GM18858 (cell line): ENCODE measurements at regions not wholly inside any gene's neighbourhood (a gene's known extent, or its start where the extent isn't known, plus 50 kb on each side); places are given as distances from the start of the nearest gene placed in this dataset.

Source experiments
- ATAC-seq: cut with Tn5 transposase; IDR thresholded peaks from one replicate; pipeline ENCODE4 v1.9.1; 2021; ENCODE audit not compliant: unreplicated experiment

DNA sequence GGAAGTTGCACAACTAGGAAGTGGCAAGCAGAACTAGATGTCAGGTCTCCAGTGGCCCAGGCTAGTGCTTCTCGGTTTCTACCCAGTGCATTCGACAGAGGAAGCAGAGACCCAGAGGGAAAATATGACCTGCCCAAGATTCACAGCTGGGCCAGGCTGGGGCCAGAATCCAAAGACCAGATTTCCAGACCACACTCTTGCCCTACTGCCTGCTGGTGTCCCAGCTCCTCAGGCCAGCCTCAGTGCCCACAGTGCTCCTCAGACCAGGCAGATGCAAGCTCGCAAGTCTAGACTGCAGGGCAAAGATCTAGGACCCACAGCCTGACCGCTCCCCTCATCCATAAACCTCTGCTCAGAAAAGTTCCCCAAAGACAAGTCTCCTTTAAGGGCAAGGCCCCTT lies 262.6 kb downstream of the BUD13 start:
- no peak for ATAC-seq

DNA sequence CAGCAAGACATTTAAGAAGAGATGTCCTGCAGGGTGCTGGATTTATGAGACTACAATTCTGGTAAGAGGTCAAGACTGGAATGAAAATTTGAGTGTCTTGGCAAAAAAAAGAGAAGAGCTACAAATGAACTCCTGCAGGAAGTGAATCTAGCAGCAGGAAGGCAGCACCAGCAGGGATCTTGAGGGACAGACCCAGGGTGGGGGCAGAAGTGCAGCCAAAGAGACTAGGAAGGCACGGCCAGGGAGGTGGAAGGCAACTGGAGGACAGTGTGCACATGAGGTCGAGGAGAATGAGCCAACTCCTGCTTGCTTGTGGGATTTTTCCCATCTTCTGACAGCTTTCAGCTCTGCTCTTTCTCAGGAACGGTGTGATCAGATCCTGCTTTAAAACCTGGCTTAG lies 263.2 kb downstream of the BUD13 start:
- ATAC-seq = no peak

DNA sequence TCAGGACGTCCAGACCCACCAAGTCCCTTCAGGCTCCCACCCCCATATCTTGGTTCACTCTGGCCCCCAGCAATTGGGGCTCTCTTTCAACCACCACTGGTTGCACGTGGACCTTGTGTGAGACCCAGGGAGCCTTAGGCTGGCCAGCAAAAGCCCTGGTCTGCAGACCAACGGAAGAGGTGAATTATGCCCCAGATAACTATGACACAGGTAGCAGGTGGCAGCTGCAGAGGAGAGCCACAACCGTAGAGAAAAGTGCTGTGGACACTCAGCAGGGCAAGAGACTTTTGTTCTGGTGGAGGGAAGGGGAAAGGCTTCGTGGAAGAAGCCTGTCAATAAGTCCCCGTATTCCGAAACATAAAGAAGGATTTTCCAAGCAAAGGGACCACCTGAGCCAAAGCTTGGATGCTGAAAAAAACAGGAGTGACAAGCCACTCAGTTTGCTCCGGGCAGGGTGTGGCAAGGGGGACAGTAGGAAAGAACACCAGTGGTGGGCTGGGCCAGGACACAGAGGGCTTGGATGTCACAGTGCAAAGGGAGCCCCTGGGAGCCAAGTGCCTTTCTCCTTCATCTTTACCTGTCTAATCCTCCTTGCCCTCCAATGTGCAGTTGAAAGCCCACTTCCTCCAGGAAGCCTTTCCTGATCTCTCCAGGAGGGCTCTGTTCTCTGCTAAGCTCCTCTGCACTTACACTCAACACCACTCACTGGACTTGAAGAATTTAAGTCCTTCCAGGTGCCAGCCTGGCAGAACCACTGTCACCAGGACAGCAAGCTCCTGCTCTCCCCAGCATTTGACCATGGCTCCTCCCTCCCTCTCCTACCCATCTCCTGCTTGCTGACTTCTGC lies 264.7 kb downstream of the BUD13 start:
- ATAC-seq = no peak

DNA sequence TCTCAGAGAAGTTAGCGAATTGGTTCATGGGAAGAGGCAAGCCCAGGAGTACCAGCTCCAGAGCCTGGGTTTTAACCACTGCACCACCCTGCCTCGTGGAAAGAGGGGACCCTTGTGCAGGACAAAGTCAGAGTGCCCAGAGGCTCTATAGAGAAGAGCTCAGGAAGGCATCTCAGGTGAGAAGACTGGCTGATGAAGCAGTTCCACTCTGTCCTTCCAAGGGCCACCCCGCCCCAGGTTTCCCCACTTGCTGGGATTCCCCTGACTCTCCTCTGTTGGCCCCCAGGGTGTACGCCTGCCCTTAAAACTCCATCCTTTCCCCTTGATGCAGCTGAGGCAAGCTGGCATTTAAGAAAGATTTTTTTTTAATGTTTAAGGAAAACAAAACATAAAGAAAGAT lies 265.8 kb downstream of the BUD13 start:
- no peak for ATAC-seq

DNA sequence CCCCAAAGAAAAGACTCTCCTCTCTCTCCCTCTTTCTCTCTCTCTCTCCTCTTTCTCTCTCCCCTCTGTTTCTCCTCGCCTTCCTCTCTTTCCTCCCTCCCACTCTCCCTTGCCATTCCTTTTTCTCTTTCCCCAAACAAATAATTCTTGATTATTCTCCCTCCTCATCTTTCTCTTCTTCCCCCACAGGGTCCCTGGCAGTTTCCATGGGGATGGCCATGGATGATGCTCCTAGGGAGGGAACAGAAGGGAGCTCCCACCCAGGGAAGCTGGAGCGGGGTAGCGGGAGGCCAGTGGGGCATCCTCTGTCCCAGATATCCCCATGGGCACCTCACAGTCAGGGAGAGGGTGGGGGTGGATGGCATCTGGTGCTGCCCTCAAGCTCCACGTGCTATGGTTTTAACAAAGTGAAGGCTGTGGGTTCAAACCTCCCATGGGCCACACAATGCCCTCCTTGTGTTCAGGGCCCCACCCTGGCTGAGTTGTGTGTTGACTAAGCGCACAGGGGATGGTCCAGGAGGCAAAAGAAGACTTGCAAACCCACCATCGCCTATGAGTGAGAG lies 266.4 kb downstream of the BUD13 start:
- no peak for ATAC-seq

DNA sequence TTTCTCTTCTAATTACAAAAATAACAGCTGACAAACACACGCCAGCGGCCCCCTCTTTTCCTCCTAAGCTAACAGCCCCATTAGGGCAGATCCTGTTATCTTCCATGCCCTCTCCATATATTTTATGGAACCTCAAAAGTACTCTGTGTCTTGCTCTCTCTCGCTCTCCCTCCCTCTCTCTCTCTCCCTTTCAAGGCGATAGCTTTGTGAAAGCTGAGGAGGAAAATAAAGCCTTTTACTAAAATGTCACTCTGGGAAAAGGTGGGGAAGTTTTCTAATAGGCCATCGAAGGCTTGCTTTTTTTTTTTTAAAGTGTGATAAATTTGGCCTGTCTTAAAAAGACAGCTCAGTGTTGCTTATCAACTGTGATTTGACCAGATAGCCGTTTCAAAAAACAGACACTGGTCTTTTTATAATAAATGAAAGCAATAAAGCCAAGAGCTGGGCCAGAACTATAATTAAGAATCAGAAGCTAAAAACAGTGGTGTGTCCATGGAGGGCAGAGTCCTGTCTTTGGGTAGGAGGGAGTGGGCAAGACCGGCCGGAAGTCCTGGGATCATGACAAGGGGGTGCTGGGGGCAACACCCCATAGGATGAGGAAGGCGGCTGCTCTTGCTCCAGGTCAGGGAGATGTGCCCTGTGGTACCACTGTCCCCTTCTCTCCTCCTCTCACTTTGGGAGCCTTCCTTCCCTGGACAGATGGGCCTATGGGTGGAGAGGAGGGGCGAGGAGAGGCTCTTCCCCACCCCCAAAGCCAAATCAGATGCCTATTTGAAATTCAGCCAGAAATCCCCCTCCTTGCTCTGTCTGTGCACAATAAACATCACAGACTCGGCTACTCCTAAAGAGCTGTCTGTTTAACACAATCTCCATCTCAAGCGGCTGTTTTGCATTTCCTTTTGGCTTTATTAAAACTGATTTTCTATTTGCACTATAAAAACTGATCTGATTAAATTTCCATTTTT lies 267.2 kb downstream of the BUD13 start:
- ATAC-seq = no peak

DNA sequence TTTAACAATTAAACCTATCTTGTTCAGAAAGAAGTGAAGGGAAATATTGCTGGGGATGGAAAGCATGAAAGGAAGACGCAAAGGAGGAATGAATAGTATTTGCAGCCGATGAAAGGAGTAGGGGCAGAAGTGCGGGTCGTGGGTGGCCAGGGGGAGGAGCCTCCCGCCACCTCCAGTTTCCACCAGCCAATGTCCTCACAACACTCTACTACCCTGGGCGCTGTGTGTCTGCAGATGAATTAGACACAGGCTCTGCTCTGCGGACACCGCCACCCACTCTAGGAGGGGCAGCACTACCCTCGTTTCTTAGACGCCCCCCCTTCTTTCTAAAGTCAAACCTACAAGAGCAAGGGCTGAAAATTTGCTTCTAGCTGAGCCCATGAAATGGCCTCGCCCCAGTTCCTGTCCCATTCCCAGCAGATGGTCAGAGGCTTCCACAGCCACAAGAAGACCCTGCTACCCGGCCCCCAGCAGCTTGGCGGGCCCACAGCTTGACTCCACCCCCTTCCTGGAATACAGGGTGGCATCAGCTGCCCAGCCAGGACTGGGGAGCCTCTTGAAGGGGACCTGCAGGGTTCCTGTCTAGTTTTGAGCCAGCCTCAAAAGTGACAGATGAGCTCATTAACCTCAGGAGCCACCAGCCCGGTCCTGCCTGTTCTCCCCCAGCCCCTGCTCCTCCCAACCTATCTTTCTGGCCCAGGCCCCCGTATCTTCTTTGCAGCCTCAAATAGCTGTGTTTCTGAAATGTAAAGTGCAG lies 268.1 kb downstream of the BUD13 start:
- ATAC-seq = no peak

DNA sequence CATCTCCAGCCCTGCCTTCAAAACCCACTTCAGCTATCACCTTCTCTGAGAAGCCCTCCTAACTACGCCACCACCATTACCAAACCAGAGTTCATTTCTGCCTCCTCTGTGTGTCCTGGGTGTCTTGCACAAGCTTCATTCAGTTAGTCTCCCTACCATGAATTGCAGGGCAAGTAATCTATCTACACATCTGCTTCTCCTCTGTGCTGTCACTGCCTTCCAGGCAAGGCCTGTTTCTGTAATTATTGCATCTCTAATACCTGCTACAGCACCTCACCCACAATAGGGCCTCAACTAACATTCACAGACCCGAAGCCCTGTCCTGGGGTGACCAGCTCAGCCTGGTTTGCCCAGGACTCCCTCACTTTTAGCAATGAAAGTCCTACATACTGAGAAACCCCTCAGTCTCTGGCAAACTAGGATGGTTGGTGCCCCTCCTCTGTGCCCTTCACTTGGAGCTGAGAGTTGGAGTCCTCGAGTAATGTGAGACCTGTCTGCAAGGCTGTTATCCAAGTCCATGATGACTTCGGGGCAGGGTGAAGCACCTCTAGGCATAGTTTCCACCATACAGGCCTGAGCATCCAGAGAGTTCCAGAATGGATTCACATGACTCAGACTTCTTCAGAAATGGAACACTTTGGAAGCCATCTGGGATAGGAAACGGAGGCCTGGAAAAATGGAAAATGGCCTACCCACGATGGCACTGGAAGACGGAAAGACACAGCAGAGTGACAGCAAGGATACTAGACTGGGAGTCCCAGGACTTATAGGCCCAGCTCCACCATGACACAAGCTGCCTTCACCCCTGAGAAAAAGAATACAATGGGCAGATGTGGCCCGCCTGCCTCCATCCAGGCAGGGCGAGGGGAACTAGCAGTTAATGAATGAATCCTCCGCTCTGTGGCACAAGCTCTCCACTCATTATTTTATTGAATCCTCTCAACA lies 269.3 kb downstream of the BUD13 start:
- no peak for ATAC-seq

DNA sequence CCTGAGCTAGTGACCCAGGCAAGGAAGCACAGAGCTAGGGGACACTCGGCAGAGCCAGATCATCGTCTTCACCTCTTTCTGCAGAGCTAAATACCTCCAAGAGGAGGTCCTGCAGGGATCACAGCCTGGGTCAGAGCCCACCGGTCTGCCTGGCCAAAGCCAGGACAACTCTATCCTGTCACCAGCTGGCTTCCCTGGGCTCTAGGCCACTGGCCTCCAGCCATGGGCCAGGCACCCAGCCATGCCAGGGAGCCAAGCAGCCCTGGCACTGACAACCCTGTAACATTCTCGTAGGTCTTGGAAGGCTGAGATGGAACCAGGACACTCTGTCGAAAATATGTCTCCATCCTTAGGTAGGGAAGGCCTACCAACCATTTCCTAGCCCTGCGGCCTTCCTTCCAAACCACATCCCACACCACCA lies 270.1 kb downstream of the BUD13 start:
- ATAC-seq = no peak

DNA sequence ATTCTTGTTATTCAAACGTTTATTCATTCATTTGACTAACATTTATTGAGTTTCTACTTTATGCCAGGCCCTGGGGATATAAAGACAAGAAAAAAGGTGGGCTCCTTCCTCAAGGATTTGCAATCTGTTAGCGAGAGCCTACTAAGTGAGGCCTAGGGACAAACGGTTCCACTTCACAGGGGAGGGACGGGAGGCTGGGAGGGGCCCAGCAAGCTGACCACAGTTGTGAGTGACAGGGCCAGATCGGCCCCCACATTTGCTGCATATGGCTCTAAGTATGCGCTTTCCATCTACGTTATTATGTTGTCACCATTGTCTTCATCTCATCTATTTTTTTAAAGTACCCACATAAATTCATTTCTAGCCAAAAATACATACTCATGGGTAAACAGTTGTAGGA lies 271.1 kb downstream of the BUD13 start:
- ATAC-seq = no peak

DNA sequence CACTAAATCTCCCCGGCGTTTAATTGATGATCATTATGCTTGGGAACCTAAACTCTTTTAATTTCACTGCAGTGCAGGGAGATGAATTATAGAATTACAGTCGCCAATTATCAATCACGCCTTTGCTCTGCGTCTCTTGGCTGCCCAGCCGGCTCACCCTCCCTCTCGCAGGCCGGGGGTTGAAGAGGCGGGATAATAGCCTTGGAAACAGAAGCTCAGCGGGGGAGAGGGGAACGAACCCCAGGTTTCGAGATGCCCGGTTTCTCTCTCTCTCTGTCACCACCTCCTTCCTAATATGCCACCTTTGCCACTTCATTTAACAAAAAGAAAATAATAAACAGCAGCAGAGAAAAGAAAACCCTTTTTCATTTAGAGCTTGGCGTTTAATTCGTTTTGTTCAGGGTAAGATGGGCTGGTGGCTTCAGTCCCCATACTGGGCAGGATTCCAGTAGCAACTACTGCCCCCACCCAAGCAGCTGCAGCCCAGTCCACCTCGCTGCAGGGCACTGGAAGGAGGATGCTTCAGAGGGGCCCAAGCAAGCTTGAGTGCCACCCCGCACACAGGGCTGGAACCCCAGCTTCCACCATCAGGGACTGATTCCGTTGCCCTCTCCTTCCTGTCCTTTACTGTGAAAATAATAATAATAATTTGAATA lies 271.7 kb downstream of the BUD13 start:
- ATAC-seq = no peak

DNA sequence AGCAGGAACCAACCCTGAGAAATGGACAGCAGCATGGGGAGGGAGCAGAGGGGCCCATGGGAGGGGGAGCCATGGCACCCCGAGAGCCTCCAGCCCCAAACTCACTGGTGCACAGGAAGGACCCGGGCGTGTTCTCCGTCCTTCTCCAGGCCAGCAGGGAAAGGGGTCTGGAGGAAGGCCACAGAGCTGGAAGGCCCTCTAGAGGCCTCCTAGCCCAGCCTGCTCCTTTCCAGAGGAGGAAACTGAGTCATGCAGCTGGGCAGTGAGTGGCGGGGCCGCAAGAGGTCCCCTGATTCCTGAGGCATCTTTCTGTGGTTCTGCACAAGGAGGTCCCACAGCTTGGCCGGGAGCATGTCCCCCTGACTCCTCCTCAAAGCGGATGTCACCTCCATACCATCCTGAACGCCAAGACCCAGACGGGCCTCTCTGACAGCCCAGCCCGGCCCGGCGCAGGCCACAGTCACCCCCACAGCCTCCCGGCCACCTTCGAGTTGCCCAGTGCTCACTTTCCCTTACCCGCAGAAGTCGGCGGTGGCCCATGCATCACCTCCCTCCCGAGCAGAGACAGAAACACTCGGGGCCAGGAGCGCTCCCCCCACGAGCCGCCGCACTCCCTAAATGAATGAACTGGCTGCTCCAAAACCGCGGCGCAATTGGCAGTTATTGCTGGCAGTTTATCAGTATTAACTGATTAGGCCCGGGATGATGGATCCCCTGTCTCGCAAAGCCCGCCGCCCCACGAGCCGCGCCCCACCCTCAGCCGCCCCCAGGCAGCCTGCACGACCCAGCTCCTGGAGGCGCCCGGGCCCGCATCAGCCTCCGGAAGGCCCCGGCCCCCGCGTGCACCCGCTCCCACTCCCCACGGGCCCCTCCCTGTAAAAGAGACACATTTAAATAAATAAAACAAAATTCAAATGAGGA lies 272.5 kb downstream of the BUD13 start:
- ATAC-seq = no peak

DNA sequence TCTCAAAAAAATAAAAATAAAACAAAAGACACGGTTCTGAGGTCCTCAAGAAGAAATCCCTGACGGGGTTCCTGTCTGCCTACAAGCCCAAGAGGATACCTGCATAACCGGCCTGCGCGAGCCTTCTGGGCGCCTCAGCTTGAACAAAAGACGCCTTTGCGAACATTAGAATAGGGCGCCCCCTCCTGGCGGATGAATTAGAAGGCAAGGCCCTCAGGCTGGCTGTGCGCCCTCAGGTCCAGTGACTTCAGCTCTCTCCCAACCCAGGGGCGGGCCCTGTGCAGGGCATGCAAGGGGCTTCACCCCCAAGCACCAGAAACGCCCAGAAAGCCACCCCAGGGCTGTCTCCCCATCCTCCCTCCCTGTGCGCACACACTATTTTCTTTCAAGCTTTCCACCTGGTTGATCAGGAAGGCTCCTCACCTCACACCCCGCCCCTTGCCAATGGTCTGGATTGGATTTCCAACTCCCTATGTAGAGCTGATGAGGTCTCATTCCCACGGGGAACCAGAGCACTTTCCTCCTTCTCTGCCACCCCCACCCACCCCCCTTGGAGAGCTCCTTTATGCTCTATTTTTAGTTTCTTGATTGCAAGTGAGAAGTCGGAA lies 273.3 kb downstream of the BUD13 start:
- ATAC-seq = no peak

DNA sequence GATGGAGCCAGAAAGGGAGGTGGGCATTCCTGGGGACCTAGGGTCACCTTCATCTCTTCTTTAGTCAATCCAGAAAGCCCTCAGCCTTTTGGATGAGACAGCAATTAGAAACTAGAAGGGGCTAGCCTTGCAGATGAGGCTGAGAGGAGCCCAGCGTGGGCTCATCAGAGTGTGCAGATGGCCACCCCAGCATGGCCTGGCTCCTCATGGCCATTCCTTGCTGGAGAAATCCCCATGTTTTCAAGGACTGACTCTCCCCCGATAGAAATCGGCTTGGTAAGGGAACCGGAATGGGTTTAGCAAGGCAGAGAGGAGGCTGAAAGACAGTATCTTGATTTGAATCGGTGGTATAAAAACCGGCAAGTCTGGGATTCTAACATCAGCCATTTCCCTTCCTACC lies 274.6 kb downstream of the BUD13 start:
- ATAC-seq = no peak

DNA sequence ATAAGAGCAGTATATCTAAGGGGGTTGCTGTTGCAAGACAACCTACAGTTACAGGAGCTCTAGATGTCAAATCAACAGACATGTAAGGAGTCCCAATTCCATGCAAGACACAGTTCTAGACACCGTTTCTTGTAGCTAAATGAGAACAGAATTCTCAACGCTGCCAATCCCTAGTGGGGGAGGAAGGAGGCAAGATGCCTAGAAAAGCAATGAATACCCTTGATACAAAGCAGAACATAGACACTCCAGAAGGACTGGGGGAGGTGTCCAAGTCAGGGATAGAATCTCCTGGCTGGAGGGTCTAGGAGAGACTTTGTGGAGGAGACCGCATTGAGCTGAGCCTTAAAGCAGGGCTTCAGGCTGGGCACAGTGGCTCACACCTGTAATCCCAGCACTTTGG lies 280.2 kb downstream of the BUD13 start:
- ATAC-seq = no peak

DNA sequence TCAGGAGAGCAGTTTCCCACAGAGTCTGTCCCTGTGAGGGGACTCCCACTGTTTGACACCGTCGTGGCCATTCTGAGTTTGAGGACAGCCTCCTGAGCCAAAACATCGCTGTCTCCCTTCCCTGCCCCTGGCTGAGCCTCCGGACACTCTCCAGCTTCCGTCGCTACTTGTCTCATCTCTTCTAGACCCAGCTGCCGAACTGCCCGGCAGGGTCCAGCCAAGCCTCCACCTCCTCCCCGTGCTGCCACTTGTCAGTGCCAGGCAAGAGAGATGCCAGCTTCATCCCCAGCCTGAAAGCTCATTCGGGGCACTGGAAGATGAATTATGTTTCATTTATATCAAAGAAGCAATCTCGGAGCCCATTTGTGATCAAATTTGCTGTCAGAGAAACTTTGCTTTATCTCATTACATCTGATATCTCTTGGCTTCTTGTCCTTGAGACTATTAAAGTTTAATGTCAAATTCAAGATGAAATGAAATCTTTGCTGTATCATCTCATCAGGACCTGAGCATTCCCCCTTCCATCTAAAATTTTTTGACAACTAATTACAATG lies 283.9 kb downstream of the BUD13 start:
- no peak for ATAC-seq

DNA sequence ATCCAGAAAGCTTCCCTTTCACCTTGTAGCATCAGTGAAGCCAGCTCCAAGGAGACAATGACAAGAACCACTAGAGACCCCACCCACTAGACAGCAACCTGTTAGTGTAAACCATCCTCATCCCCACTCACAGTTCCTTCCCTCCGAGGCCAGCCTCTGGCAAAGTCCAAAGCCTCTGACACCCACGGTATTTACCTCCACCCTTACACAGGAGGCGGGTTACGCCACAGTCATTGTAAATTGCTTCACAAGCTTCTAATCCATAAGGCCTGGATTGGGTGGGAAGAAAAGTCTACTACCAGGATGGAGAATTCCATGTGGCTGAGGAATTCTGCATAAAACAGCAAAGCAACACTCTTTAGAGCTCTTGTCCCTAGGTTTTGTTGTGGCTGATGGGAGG lies 287.4 kb downstream of the BUD13 start:
- ATAC-seq = no peak

DNA sequence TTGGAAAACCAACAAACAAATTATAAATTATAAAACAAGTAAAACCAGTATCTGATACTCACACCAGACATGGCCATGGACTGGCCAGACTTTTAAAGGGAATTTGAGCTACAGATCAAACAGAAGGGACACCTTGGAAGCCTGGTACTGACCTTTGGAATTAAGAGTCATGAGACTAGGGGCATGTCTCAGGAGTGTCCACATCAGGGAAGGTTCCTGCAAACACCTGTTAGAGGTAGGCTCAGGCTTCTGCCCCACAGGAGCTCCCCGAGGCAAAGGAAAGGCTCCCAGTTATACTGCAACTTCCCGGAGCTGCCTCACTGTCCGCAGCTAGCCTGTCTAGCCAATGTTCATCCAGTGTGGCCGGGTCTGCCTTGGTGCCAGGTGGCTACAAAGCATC lies 290.1 kb downstream of the BUD13 start:
- ATAC-seq = no peak
